Stimulated activated CD4-positive, alpha-beta T cell treated with anti-CD3 and anti-CD28 coated beads, Interleukin-1b, Interleukin-23, amount 100 ng/mL, for 48 hours (primary cell): ENCODE measurements at regions not wholly inside any gene's neighbourhood (a gene's known extent, or its start where the extent isn't known, plus 50 kb on each side); places are given as distances from the start of the nearest gene placed in this dataset.

Source experiments
- DNase-seq: peaks from one replicate; pipeline ENCODE4 v3.0.0-alpha.2; 2020

GRCh38 chr11:24312464-24313238 is 184.2 kb upstream of the LUZP2 start:
- no peak for DNase-seq

- no peak for DNase-seq
Observed at GRCh38 chr11:24321229-24321628, 175.6 kb upstream of the LUZP2 start.

GRCh38 chr11:24324211-24324610 is 172.6 kb upstream of the LUZP2 start:
- no peak for DNase-seq

GRCh38 chr11:24344222-24344621 is 152.6 kb upstream of the LUZP2 start:
- DNase-seq, result no peak

- DNase-seq, result no peak
Observed at GRCh38 chr11:24348908-24349307, 147.9 kb upstream of the LUZP2 start.

GRCh38 chr11:24351179-24351578 is 145.7 kb upstream of the LUZP2 start:
- no peak for DNase-seq

GRCh38 chr11:24356501-24356900 is 140.4 kb upstream of the LUZP2 start:
- DNase-seq, result no peak

GRCh38 chr11:24357620-24358410 is 139.0 kb upstream of the LUZP2 start:
- DNase-seq, result no peak

GRCh38 chr11:24372491-24372890 is 124.4 kb upstream of the LUZP2 start:
- DNase-seq, result no peak

- DNase-seq, result no peak
Observed at GRCh38 chr11:24373516-24373915, 123.3 kb upstream of the LUZP2 start.

GRCh38 chr11:24375351-24375750 is 121.5 kb upstream of the LUZP2 start:
- no peak for DNase-seq

GRCh38 chr11:24375931-24376330 is 120.9 kb upstream of the LUZP2 start:
- no peak for DNase-seq

GRCh38 chr11:24383137-24383536 is 113.7 kb upstream of the LUZP2 start:
- DNase-seq, result no peak

- no peak for DNase-seq
Observed at GRCh38 chr11:24384240-24384639, 112.6 kb upstream of the LUZP2 start.

- no peak for DNase-seq
Observed at GRCh38 chr11:24386546-24387397, 110.1 kb upstream of the LUZP2 start.

GRCh38 chr11:24389575-24389974 is 107.3 kb upstream of the LUZP2 start:
- DNase-seq, result no peak

- DNase-seq, result no peak
Observed at GRCh38 chr11:24390016-24390415, 106.8 kb upstream of the LUZP2 start.

GRCh38 chr11:24390762-24391161 is 106.1 kb upstream of the LUZP2 start:
- no peak for DNase-seq

GRCh38 chr11:24391167-24391566 is 105.7 kb upstream of the LUZP2 start:
- DNase-seq, result no peak

- DNase-seq, result no peak
Observed at GRCh38 chr11:24400059-24400665, 96.7 kb upstream of the LUZP2 start.

- no peak for DNase-seq
Observed at GRCh38 chr11:24406389-24406788, 90.5 kb upstream of the LUZP2 start.

GRCh38 chr11:24406980-24407379 is 89.9 kb upstream of the LUZP2 start:
- DNase-seq, result no peak

- DNase-seq, result no peak
Observed at GRCh38 chr11:24407733-24408132, 89.1 kb upstream of the LUZP2 start.
